Activated effector memory CD4-positive, alpha-beta T cell treated with anti-CD3 and anti-CD28 coated beads, Interleukin-2, amount 50 U/mL, for 16 hours (primary cell): ENCODE measurements at regions not wholly inside any gene's neighbourhood (a gene's known extent, or its start where the extent isn't known, plus 50 kb on each side); places are given as distances from the start of the nearest gene placed in this dataset.
"Not testable (repeated sequence)": the region's sequence is repeated elsewhere in the genome, so short reads cannot be mapped to it uniquely, and the experiment has no call there.

Experiments
- DNase-seq: peaks from one replicate; pipeline ENCODE4 v3.0.0-alpha.2; 2020

DNA sequence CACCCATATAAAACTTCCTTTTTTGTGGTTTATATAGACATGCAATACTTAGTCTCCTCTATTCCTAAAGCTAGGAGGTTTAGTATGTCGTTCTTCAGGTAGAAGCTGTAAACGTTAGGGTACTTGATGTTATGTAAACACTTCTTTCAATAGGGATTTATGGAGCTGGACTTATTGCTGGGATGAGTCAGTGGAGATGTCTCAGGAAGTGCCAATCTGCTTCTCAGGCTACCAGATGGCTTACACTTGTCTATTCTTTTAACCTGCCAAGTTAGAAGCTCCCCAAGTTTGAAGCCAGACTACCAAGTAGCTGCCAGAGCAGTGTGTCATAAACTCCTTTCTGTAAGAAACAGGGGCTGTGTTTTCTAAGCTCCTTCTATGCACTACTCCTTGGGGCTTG lies 756.5 kb upstream of the LRRTM1 start:
- DNase-seq: no peak

DNA sequence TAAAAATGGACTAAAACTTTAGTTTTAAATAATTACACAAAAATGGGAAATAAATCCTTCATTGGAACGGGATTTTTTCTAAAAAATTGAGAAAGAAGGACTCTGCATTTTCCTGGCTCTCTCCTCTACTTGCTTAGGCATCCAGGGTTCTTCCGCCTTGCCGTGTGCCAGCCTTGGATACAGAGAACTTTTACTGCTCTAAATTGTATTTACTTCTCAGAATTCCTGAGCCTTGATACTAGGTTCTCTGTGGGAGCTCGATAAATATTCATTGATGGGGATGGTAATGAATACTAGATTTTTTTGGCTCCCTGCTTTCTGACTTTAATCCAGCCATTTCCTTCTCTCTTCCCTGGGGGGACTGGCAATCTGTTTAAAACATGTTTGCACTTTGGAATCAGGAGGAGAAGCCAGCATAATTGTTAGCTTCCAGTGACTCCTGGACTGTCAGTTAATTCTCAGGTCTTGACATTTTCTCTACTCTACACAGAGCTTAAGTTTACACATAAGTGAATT lies 746.1 kb upstream of the LRRTM1 start:
- DNase-seq: no peak

DNA sequence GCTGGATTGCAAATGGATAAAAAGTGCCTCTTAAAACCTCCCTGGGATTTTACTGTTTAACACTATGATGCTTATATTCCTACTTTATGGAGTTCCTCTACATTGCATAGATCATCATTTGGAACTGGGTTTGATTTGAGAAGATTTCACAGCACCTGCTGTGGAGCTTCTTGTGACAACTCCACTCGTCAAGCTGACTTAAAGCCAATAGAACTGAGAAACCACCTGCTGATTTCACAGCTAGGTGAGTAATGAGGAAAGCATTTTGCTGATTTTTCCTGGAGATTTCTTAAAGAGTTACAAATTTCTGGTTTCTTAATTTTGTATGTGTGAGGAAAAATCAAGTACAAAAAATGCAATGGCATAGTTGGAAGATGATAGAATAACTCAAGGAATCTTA lies 739.1 kb upstream of the LRRTM1 start:
- DNase-seq: no peak

DNA sequence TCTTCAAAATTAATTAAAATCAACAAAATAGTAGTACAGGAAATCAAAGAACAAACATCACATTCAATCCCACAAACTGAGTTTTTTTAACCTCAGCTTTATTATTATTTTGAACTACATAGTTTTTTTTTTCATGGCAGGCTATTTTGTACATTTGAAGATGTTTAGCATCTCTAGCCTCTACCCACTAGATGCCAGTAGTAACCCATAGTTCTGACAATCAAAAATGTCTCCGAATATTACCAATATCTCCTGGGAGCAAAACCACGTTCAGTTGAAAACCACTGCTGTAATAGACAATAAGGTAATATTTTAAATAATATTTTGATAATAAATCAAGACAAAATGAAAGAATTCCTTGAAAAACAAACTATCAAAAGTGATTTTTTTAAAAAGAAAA lies 702.6 kb upstream of the LRRTM1 start:
- no peak for DNase-seq

DNA sequence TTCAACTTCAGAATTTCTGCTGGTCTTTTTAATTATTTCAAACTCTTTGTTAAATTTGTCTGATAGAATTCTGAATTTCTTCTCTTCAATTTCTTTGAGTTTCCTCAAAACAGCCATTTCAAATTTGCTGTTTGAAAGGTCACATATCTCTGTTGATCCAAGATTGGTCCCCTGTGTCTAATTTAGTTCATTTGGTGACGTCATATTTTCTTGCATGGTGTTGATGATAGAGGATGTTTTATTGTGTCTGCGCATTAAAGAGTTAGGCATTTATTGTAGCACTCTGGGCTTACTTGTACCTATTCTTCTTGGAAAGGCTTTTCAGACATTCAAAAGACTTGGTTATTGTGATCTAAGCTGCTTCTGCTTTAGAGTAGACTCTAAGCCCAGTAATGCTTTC lies 698.4 kb upstream of the LRRTM1 start:
- no peak for DNase-seq

GRCh38 chr2:80987466-80987865 lies 682.9 kb upstream of the LRRTM1 start:
- DNase-seq: no peak

DNA sequence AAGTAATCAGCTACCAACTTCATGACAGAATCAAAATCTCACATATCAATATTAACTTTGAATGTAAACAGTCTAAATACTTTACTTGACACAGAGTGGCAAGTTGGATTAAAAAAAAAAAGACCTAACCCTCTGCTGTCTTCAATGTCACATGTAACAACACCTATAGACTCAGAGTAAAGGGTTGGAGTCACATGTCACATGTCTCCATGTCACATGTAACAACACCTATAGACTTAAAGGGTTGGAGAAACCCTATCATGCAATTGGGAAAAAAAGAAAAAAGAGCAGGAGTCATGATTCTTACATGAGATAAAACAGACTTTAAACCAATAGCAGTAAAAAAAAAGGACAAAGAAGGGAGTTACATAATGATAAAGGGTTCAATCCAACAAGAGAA lies 665.3 kb upstream of the LRRTM1 start:
- DNase-seq: no peak

- DNase-seq: no peak
These were observed 663.9 kb upstream of the LRRTM1 start for GRCh38 chr2:80968450-80968849.

DNA sequence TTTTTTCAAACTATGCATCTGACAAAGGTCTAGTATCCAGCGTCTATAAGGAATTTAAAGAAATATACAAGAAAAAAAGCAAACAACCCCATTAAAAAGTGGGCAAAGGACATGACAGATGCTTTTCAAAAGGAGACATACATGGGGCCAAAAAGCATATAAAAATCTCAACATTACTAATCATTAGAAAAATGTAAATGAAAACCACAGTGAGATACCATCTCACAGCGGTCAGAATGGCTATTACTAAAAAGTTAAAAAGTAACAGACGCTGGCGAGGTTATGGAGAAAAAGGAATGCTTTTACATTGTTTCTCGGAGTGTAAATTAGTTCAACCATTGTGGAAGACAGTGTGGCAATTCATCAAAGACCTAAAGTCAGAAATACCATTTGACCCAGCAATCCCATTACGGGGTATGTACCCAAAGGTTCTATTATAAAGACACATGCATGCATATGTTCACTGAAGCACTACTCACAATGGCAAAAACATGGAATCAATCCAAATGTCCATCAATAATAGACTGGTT lies 643.1 kb upstream of the LRRTM1 start:
- DNase-seq: no peak

DNA sequence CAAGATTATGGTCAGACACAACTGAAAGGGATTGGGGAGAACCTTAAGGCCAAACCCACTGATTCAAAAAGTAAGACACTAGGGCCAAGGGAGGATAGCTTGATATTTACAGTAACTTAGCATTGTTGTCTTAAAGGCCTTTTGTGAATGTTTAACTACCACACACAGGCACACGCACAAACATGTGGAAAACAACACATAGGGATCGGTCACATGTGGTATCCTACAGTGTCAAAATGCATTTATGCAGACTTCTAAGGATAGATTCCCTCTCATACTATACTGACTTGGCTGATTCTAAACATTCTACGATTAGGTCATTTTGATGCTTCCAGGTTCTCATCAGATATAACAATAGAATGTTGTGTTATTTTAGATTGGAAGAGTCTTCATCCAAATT lies 638.9 kb upstream of the LRRTM1 start:
- DNase-seq: no peak

- DNase-seq: no peak
These were observed 638.2 kb upstream of the LRRTM1 start for GRCh38 chr2:80942766-80943165.

DNA sequence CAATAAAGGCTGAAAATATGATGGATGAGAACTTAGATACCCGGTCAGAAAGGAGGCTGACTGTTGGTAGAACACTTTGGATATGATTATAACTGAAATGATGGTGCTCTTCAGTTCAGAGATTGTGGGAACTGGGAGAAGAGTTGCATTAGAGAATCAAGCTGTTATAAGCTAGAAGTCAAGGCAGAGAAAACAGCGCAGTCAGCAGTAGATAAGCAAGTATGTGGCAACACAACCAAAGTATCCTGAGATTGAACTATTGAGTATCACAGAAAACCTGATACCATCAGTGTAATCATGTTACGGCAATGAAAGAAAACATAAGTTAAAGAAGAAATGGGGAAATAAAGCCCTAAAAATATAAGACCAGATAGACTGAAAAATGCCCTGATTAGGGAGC lies 633.9 kb upstream of the LRRTM1 start:
- DNase-seq: no peak

DNA sequence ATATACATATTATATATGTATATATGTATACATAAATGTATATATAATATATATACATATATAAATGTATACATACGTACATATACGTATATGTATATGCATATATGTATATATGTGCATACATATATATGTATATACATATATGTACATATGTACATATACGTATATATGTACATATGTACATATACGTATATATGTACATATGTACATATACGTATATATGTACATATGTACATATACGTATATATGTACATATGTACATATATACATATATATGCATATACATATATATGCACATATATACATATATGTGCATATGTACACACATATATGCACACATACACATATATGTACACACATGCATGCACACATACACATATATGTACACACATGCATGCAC lies 627.3 kb upstream of the LRRTM1 start:
- DNase-seq: not testable (repeated sequence)

GRCh38 chr2:80930777-80931176 lies 626.2 kb upstream of the LRRTM1 start:
- no peak for DNase-seq

- no peak for DNase-seq
These were observed 621.6 kb upstream of the LRRTM1 start for GRCh38 chr2:80926168-80926567.

- no peak for DNase-seq
These were observed 592.0 kb upstream of the LRRTM1 start for GRCh38 chr2:80896576-80896975.

- DNase-seq: no peak
These were observed 589.9 kb upstream of the LRRTM1 start for GRCh38 chr2:80894486-80894885.

GRCh38 chr2:80893711-80894110 lies 589.2 kb upstream of the LRRTM1 start:
- no peak for DNase-seq

DNA sequence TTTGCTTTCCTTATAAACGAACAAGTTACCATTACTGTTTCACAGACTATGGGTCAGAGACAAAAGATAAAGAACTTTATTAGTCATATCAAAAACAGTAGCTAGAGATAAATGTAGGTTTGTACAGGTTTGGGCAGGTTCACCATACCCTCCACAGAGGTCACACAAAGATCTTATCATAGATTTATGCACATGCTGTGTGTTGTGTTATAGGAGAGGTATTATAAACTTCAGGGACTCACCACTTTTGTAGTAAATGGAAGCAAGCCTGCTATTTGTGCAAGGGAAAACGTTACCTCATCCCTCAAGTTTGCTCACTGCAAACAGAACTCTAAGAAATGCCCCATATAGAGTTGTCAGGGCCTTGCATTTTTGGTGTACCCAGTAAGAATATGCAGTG lies 584.5 kb upstream of the LRRTM1 start:
- DNase-seq: no peak

- no peak for DNase-seq
These were observed 583.4 kb upstream of the LRRTM1 start for GRCh38 chr2:80887841-80888378.

DNA sequence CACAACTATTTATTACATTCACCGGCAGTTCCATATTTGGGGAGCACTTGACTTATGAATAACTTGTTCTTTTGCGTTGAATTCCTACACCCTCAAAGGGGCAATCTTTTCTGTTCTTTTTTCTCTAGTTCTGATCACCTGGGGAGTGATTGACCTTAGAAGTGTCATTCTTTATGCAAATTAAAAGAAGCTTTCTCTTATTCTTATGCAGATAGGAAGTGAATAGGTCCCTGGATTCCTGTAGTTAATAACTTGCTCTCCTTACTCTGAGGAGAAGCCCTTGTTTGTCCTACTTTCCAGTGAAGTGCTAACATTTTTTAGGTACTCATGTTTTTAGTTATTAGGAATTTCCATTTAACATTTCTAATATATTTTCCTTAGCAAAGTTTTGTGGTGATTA lies 569.8 kb upstream of the LRRTM1 start:
- DNase-seq: no peak

- no peak for DNase-seq
These were observed 565.4 kb upstream of the LRRTM1 start for GRCh38 chr2:80869858-80870438.

- no peak for DNase-seq
These were observed 558.7 kb upstream of the LRRTM1 start for GRCh38 chr2:80863147-80863714.

- DNase-seq: no peak
These were observed 554.4 kb upstream of the LRRTM1 start for GRCh38 chr2:80858965-80859364.

DNA sequence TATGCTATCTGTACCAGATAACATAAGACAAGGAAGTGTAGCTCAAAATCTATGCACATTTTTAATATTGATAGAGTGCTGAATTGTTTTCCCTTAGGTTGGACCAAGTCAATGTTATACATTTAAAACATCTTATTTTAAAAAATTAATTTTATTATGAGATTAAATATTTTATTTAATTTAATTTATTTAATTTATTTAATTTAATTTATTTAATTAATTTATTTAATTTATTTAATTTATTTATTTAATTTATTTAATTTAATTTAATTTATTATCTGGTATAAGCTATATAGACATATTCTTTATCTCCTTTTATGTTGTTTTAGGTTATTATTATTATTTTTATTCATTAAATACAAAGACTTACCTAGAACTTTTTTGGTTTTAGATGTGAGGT lies 551.7 kb upstream of the LRRTM1 start:
- no peak for DNase-seq
